Caco-2 (cell line): ENCODE measurements at regions not wholly inside any gene's neighbourhood (a gene's known extent, or its start where the extent isn't known, plus 50 kb on each side); places are given as distances from the start of the nearest gene placed in this dataset.

Experiments used
- BruUV-seq: library from RNA; stranded (reverse); fragments of 400-500 nt; replicated peaks from 2 replicates; lab custom pipeline; 2021; lab: Mats Ljungman, UMichigan
- CTCF ChIA-PET: fragments of 300-600 bp; sonication (Branson Sonifier 250); formaldehyde crosslinking; loops from one replicate; lab custom pipeline; 2022; ENCODE audit warnings: antibody characterized with exemption; lab: Charles Lee
- POLR2A ChIA-PET: fragments of 300-600 bp; sonication (Branson Sonifier 250); formaldehyde crosslinking; loops from one replicate; lab custom pipeline; 2022; ENCODE audit warnings: antibody characterized with exemption; lab: Charles Lee
- DNase-seq, 2 experiments: peaks; one replicate each; pipeline versions ENCODE4 v3.0.0 to v3.0.0-alpha.2; 2020 to 2022
- H3K27me3 ChIP-seq: replicated peaks from 2 replicates; pipeline ENCODE4 v1.6.0; 2011; ENCODE audit warnings: low read length; ENCODE audit not compliant: control insufficient read depth, insufficient read depth
- H3K36me3 ChIP-seq: 2 replicates; pipeline ENCODE4 v1.5.1; 2011; ENCODE audit warnings: low read length; ENCODE audit not compliant: control insufficient read depth, insufficient read depth
- H3K4me1 ChIP-seq: fragments of 250-450 bp; sonication (Bioruptor Pico); 2 replicates; pipeline ENCODE4 v1.5.1; 2020; ENCODE audit warnings: mild to moderate bottlenecking
- H3K4me3 ChIP-seq: 2 replicates; pipeline ENCODE4 v1.5.1; 2011; ENCODE audit warnings: low read depth, mild to moderate bottlenecking, control low read depth, low read length
- H3K9me3 ChIP-seq: fragments of 250-450 bp; sonication (Bioruptor Pico); 2 replicates; pipeline ENCODE4 v1.5.1; 2020; ENCODE audit warnings: mild to moderate bottlenecking, moderate library complexity
- H3K27ac Mint-ChIP-seq: one replicate; pipeline ENCODE4 v1.8.0; 2022; ENCODE audit warnings: mixed read lengths; ENCODE audit not compliant: unreplicated experiment
- H3K27me3 Mint-ChIP-seq: one replicate; pipeline ENCODE4 v1.8.0; 2022; ENCODE audit warnings: mixed read lengths; ENCODE audit not compliant: insufficient read depth, unreplicated experiment
- H3K36me3 Mint-ChIP-seq: one replicate; pipeline ENCODE4 v1.8.0; 2022; ENCODE audit warnings: mild to moderate bottlenecking, mixed read lengths; ENCODE audit not compliant: insufficient read depth, unreplicated experiment
- H3K4me1 Mint-ChIP-seq: one replicate; pipeline ENCODE4 v1.8.0; 2022; ENCODE audit warnings: low read depth, mixed read lengths; ENCODE audit not compliant: unreplicated experiment
- H3K4me3 Mint-ChIP-seq: one replicate; pipeline ENCODE4 v1.8.0; 2022; ENCODE audit warnings: mild to moderate bottlenecking, moderate library complexity, mixed read lengths; ENCODE audit not compliant: unreplicated experiment
- H3K9me3 Mint-ChIP-seq: one replicate; pipeline ENCODE4 v1.8.0; 2022; ENCODE audit warnings: mixed read lengths; ENCODE audit not compliant: unreplicated experiment
- CTCF ChIP-seq, 2 experiments: fragments of 200-600 bp in 1 of 2; IDR thresholded peaks; 1 replicate in 1 of 2; 2 replicates in 1 of 2; pipeline versions ENCODE4 v1.5.1 to v1.8.0; 2011 to 2022; ENCODE audit warnings: antibody characterized with exemption in 1 of 2, control low read depth in 1 of 2, inconsistent platforms in 1 of 2, low read depth in 1 of 2, low read length in 1 of 2, mild to moderate bottlenecking in 1 of 2, moderate library complexity in 1 of 2; ENCODE audit not compliant: insufficient read depth in 1 of 2, severe bottlenecking in 1 of 2, unreplicated experiment in 1 of 2
- intact Hi-C: fragments of 100-400 bp; cut with micrococcal nuclease; formaldehyde crosslinking; loops from one replicate; pipeline ENCODE4 v1.10.0; 2022; ENCODE audit not compliant: unreplicated experiment

DNA sequence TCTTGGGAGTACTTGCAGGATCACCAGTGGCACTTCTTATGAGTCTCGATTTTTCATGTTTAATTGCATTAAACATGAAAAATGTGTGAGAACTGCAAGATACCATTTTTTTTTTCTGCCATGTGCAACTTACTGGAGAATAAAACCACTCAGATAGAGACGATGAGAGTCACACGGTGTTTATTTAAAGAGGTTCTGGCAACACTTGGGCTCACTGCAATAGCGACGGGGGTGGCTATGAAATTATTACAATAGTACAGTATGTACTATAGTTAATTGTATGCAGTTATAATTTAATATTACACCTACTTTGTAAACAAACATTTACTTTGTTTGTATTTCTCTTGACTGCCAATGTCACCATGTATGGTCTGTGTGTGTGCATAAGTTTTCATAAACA lies 479.8 kb downstream of the NUP35 start:
- POLR2A ChIA-PET: no interaction called here
- no peak for DNase-seq
- CTCF ChIA-PET: no interaction called here

DNA sequence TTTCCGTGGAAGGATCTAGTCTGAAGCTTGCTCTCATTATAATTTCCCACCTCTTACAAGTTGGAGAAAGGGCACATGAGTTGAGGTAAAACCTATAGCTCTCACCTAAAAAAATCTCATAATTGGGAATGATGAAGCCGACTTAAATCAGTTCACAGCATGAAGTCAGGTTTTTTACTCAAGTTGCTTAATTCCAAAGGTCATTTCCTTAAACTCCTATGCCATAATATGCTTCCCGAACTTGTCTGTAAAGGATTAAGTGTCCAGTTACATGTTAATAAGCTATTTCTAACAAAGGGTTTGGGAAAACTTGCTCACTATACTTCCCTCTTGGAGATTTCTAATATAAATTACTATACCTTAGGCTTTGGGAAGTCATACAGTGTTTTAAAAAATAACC lies 481.2 kb downstream of the NUP35 start:
- Mint-ChIP-seq H3K9me3 (no peaks in the 10 kb centered on the region), H3K36me3 (no peaks in the 10 kb centered on the region), H3K27me3 (no peaks in the 10 kb centered on the region), H3K4me3 (no peak overlapping the region), H3K27ac (no peak overlapping the region), H3K4me1 (peaks cover 9% of the 10 kb centered on the region)
- Histone ChIP-seq H3K4me1 (peaks cover 13% of the 10 kb centered on the region; the same call in 1 of the 2 replicates), H3K27me3 (no peaks in the 10 kb centered on the region), H3K9me3 (no peaks in the 10 kb centered on the region), H3K4me3 (no peak overlapping the region), H3K36me3 (no peaks in the 10 kb centered on the region)
- intact Hi-C loops: no loop called here
- ChIA-PET CTCF (no interaction called here), POLR2A (no interaction called here)
- TF ChIP-seq CTCF (IDR thresholded peaks at IDR 0.05; ENCODE audit: insufficient read depth in 1 of 2, low read depth in 1 of 2, low read length in 1 of 2, severe bottlenecking in 1 of 2, unreplicated experiment in 1 of 2): no peak
- no TSS peak for BruUV-seq
- DNase-seq: no peak

More for the DNA sequence above, 479.8 kb downstream of the NUP35 start:
- peaks cover 13% of the 10 kb centered on the region; the same call in 1 of the 2 replicates for H3K4me1 ChIP-seq
- Mint-ChIP-seq H3K4me1 (peaks cover 9% of the 10 kb centered on the region), H3K9me3 (no peaks in the 10 kb centered on the region), H3K27ac (no peak overlapping the region), H3K36me3 (no peaks in the 10 kb centered on the region), H3K27me3 (no peaks in the 10 kb centered on the region), H3K4me3 (no peak overlapping the region)
- no peak overlapping the region for H3K4me3 ChIP-seq
- H3K36me3 ChIP-seq: no peaks in the 10 kb centered on the region
- TF ChIP-seq CTCF (IDR thresholded peaks at IDR 0.05; ENCODE audit: insufficient read depth in 1 of 2, low read depth in 1 of 2, low read length in 1 of 2, severe bottlenecking in 1 of 2, unreplicated experiment in 1 of 2): no peak
- H3K9me3 ChIP-seq: no peaks in the 10 kb centered on the region
- no peaks in the 10 kb centered on the region for H3K27me3 ChIP-seq
- intact Hi-C loops: no loop called here
- BruUV-seq: no TSS peak

DNA sequence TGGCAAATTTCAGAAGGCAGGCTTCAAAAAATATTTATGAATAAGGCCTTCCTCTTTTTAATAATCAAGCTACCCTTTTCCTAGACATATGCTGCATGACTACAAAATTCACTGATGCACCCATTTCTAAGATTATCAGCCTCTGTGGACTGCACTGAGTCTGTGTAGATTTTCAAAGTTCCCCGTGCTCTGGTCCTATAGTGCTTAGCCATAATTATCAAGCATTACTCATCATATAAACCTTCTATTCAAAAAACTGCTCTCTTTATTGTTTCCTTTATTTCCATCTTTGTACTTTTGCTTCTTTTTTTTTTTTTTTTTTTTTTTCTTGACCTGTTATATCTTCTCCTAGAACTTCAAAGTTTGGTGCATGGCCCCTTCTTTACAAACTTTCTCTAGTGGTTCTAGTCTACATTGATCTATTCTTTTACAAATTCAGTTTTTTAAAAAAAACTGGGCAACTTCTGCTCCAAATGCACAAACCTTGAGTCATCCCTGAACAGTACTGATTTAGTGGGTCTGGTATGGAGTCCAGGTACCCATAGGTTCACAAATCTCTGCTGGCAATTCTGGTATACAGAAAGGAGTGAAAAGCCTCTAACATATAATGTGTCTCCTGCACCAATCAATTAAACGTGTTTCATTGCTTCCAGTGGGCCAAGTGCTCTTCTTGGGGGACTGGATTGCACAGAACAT lies 481.9 kb downstream of the NUP35 start:
- H3K9me3 Mint-ChIP-seq: no peaks in the 10 kb centered on the region
- Histone ChIP-seq H3K36me3 (no peaks in the 10 kb centered on the region), H3K9me3 (no peaks in the 10 kb centered on the region), H3K4me3 (no peak overlapping the region), H3K27me3 (no peaks in the 10 kb centered on the region), H3K4me1 (peaks cover 13% of the 10 kb centered on the region; the same call in 1 of the 2 replicates)
- intact Hi-C loops: no loop called here
- BruUV-seq: no TSS peak
- TF ChIP-seq CTCF (IDR thresholded peaks at IDR 0.05; ENCODE audit: insufficient read depth in 1 of 2, low read depth in 1 of 2, low read length in 1 of 2, severe bottlenecking in 1 of 2, unreplicated experiment in 1 of 2): no peak
- H3K27me3 Mint-ChIP-seq: no peaks in the 10 kb centered on the region
- H3K4me1 Mint-ChIP-seq: peaks cover 9% of the 10 kb centered on the region
- ChIA-PET POLR2A (no interaction called here), CTCF (no interaction called here)
- no peaks in the 10 kb centered on the region for H3K36me3 Mint-ChIP-seq
- DNase-seq: no peak
- no peak overlapping the region for H3K4me3 Mint-ChIP-seq
- no peak overlapping the region for H3K27ac Mint-ChIP-seq
